Smooth muscle cell (in vitro differentiated cells): ENCODE measurements at regions not wholly inside any gene's neighbourhood (a gene's known extent, or its start where the extent isn't known, plus 50 kb on each side); places are given as distances from the start of the nearest gene placed in this dataset.
"Not testable (repeated sequence)": the region's sequence is repeated elsewhere in the genome, so short reads cannot be mapped to it uniquely, and the experiment has no call there.

Source experiments
- DNase-seq: peaks from one replicate; lab custom pipeline; 2025; ENCODE audit not compliant: unreplicated experiment; lab: John Stamatoyannopoulos, UW
- H2AFZ ChIP-seq: fragments of 200-600 bp; sonication (generic); 2 replicates; pipeline ENCODE4 v1.6.0; 2016; ENCODE audit warnings: antibody characterized with exemption, low read depth, mild to moderate bottlenecking
- H3F3A ChIP-seq: fragments of 200-600 bp; sonication (generic); 2 replicates; pipeline ENCODE4 v1.6.0; 2017; ENCODE audit warnings: antibody characterized with exemption, low read depth
- H3K27ac ChIP-seq: fragments of 200-600 bp; sonication (generic); 2 replicates; pipeline ENCODE4 v1.5.1; 2016; ENCODE audit warnings: low read depth, mild to moderate bottlenecking
- H3K27me3 ChIP-seq: fragments of 200-600 bp; sonication (generic); 2 replicates; pipeline ENCODE4 v1.6.1; 2016; ENCODE audit warnings: low read depth, mild to moderate bottlenecking
- H3K36me3 ChIP-seq: fragments of 200-600 bp; sonication (generic); 2 replicates; pipeline ENCODE4 v1.5.1; 2016; ENCODE audit warnings: low read depth
- H3K4me1 ChIP-seq: fragments of 200-600 bp; sonication (generic); 2 replicates; pipeline ENCODE4 v1.5.1; 2016; ENCODE audit warnings: low read depth
- H3K4me2 ChIP-seq: fragments of 200-600 bp; sonication (generic); 2 replicates; pipeline ENCODE4 v1.6.0; 2016; ENCODE audit warnings: mild to moderate bottlenecking
- H3K4me3 ChIP-seq: fragments of 200-600 bp; sonication (generic); 2 replicates; pipeline ENCODE4 v1.5.1; 2016; ENCODE audit warnings: mild to moderate bottlenecking
- H3K79me2 ChIP-seq: fragments of 200-600 bp; sonication (generic); 2 replicates; pipeline ENCODE4 v1.6.0; 2016; ENCODE audit warnings: low read depth, mild to moderate bottlenecking
- H3K9ac ChIP-seq: fragments of 200-600 bp; sonication (generic); 2 replicates; pipeline ENCODE4 v1.6.0; 2016; ENCODE audit warnings: low read depth
- H3K9me3 ChIP-seq: fragments of 200-600 bp; sonication (generic); replicated peaks from 2 replicates; pipeline ENCODE4 v1.5.1; 2016; ENCODE audit warnings: low read depth
- H4K20me1 ChIP-seq: fragments of 200-600 bp; sonication (generic); 2 replicates; pipeline ENCODE4 v1.6.0; 2016; ENCODE audit warnings: low read depth
- CTCF ChIP-seq: fragments of 200-600 bp; sonication (generic); IDR thresholded peaks from 2 replicates; pipeline ENCODE4 v1.5.1; 2017; ENCODE audit warnings: borderline replicate concordance, mild to moderate bottlenecking, antibody characterized with exemption; ENCODE audit not compliant: insufficient read depth, poor library complexity, severe bottlenecking
- WGBS: methylation state at CpG from one replicate; pipeline ENCODE4 v1.1.7; 2016; ENCODE audit warnings: low lambda C conversion rate; 5-methylcytosine and 5-hydroxymethylcytosine counted together

- H3K4me2 ChIP-seq, result no peak overlapping the region
- no peak for TF ChIP-seq CTCF
- H3F3A ChIP-seq, result no peaks in the 10 kb centered on the region
- no peak for DNase-seq
- H4K20me1 ChIP-seq, result no peaks in the 10 kb centered on the region
- H3K79me2 ChIP-seq, result no peaks in the 10 kb centered on the region
- no peaks in the 10 kb centered on the region for H3K4me1 ChIP-seq
- no peak overlapping the region for H3K27ac ChIP-seq
- H3K9ac ChIP-seq, result no peak overlapping the region
- H3K36me3 ChIP-seq, result no peaks in the 10 kb centered on the region
- no peaks in the 10 kb centered on the region for H3K27me3 ChIP-seq
- 90% methylated on average over 2 of the region's 2 CpGs for WGBS
- no peaks in the 10 kb centered on the region for H3K9me3 ChIP-seq
- no peak overlapping the region for H2AFZ ChIP-seq
- H3K4me3 ChIP-seq, result no peak overlapping the region
Measured at GRCh38 chr4:12389604-12390003, 960.9 kb upstream of the HS3ST1 start.

GRCh38 chr4:12382567-12382966 lies 953.9 kb upstream of the HS3ST1 start:
- H3K4me3 ChIP-seq, result no peak overlapping the region
- no peaks in the 10 kb centered on the region for H3K4me1 ChIP-seq
- no peak for DNase-seq
- no peak overlapping the region for H3K9ac ChIP-seq
- H3K27ac ChIP-seq, result no peak overlapping the region
- no peak overlapping the region for H2AFZ ChIP-seq
- H3K27me3 ChIP-seq, result no peaks in the 10 kb centered on the region
- no peak overlapping the region for H3K4me2 ChIP-seq
- H3K36me3 ChIP-seq, result no peaks in the 10 kb centered on the region
- H4K20me1 ChIP-seq, result no peaks in the 10 kb centered on the region
- no peaks in the 10 kb centered on the region for H3K9me3 ChIP-seq
- H3F3A ChIP-seq, result no peaks in the 10 kb centered on the region
- TF ChIP-seq CTCF, result no peak
- WGBS, result 92% methylated on average over 2 of the region's 2 CpGs
- H3K79me2 ChIP-seq, result no peaks in the 10 kb centered on the region

GRCh38 chr4:12379191-12379590 lies 950.5 kb upstream of the HS3ST1 start:
- Histone ChIP-seq H3F3A (no peaks in the 10 kb centered on the region), H2AFZ (no peak overlapping the region), H3K79me2 (no peaks in the 10 kb centered on the region), H3K9me3 (no peaks in the 10 kb centered on the region), H3K4me3 (no peak overlapping the region), H4K20me1 (no peaks in the 10 kb centered on the region), H3K4me2 (no peak overlapping the region), H3K27me3 (no peaks in the 10 kb centered on the region), H3K4me1 (no peaks in the 10 kb centered on the region), H3K27ac (no peak overlapping the region), H3K9ac (no peak overlapping the region), H3K36me3 (no peaks in the 10 kb centered on the region)
- WGBS, result 100% methylated on average over 1 of the region's 1 CpG
- TF ChIP-seq CTCF, result no peak
- no peak for DNase-seq

- no peak overlapping the region for H3K9ac ChIP-seq
- H3F3A ChIP-seq, result no peaks in the 10 kb centered on the region
- no peaks in the 10 kb centered on the region for H3K36me3 ChIP-seq
- no peak for DNase-seq
- TF ChIP-seq CTCF, result no peak
- H3K79me2 ChIP-seq, result no peaks in the 10 kb centered on the region
- no peaks in the 10 kb centered on the region for H3K9me3 ChIP-seq
- no peak overlapping the region for H3K4me2 ChIP-seq
- H4K20me1 ChIP-seq, result no peaks in the 10 kb centered on the region
- 97% methylated on average over 1 of the region's 1 CpG for whole genome bisulfite sequencing
- H3K27me3 ChIP-seq, result no peaks in the 10 kb centered on the region
- no peak overlapping the region for H3K4me3 ChIP-seq
- H3K4me1 ChIP-seq, result no peaks in the 10 kb centered on the region
- H3K27ac ChIP-seq, result no peak overlapping the region
- no peak overlapping the region for H2AFZ ChIP-seq
Measured at GRCh38 chr4:12375805-12376204, 947.1 kb upstream of the HS3ST1 start.

GRCh38 chr4:12365869-12366268 lies 937.2 kb upstream of the HS3ST1 start:
- not testable (repeated sequence) for H3K4me3 ChIP-seq, H4K20me1 ChIP-seq, H3K79me2 ChIP-seq, H2AFZ ChIP-seq, H3K9ac ChIP-seq, H3K4me1 ChIP-seq, H3K4me2 ChIP-seq, H3K9me3 ChIP-seq, DNase-seq, H3K27ac ChIP-seq, H3K36me3 ChIP-seq, H3K27me3 ChIP-seq, H3F3A ChIP-seq
- WGBS, result 98% methylated on average over 7 of the region's 7 CpGs
